ENCODE measurements at regions not wholly inside any gene's neighbourhood (a gene's known extent, or its start where the extent isn't known, plus 50 kb on each side); places are given as distances from the start of the nearest gene placed in this dataset.
A peak's percentile ranks its signal among the peaks of the same experiment; 100 is the strongest.
"Not testable (repeated sequence)": the region's sequence is repeated elsewhere in the genome, so short reads cannot be mapped to it uniquely, and the experiment has no call there.

- H3K4me1 ChIP-seq; FAIRE-seq; H3K4me2 ChIP-seq; ATAC-seq; H3K4me3 ChIP-seq; DNase-seq (ENCODE audit: low read depth in 1 of 2, low spot score in 1 of 2); CTCF ChIA-PET; H3K9me3 ChIP-seq; H3K27ac ChIP-seq; POLR2A ChIA-PET: not testable (repeated sequence)
These were observed 410.3 kb downstream of the OR4F29 start for GRCh38 chr1:41197-41596.

- DNase-seq (ENCODE audit: low read depth in 1 of 2, low spot score in 1 of 2); H3K27ac ChIP-seq; FAIRE-seq; ATAC-seq; H3K4me1 ChIP-seq; H3K4me3 ChIP-seq; POLR2A ChIA-PET; H3K4me2 ChIP-seq; CTCF ChIA-PET; H3K9me3 ChIP-seq: not testable (repeated sequence)
- no CpG with 5 or more reads among the region's 52 CpGs for WGBS (ENCODE audit: missing lambda C conversion rate)
These were observed 422.3 kb downstream of the OR4F29 start for GRCh38 chr1:29183-29582.

GRCh38 chr1:17298-17697, 434.2 kb downstream of the OR4F29 start:
- ATAC-seq, POLR2A ChIA-PET, FAIRE-seq: not testable (repeated sequence)

GRCh38 chr1:16025-16424, 435.5 kb downstream of the OR4F29 start:
- H3K4me1 ChIP-seq; H3K4me2 ChIP-seq; H3K4me3 ChIP-seq; H3K27ac ChIP-seq; CTCF ChIA-PET; H3K9me3 ChIP-seq; DNase-seq (ENCODE audit: low read depth in 1 of 2, low spot score in 1 of 2); FAIRE-seq; POLR2A ChIA-PET; ATAC-seq: not testable (repeated sequence)
- no CpG with 5 or more reads among the region's 6 CpGs for WGBS (ENCODE audit: missing lambda C conversion rate)

More at GRCh38 chr1:17298-17697, 434.2 kb downstream of the OR4F29 start:
- H3K27ac ChIP-seq; H3K4me3 ChIP-seq; H3K9me3 ChIP-seq; H3K4me2 ChIP-seq; CTCF ChIA-PET; DNase-seq (ENCODE audit: low read depth in 1 of 2, low spot score in 1 of 2); H3K4me1 ChIP-seq: not testable (repeated sequence)
- no CpG with 5 or more reads among the region's 12 CpGs for WGBS (ENCODE audit: missing lambda C conversion rate)

- DNase-seq (ENCODE audit: low read depth in 1 of 2, low spot score in 1 of 2); H3K27ac ChIP-seq; FAIRE-seq: not testable (repeated sequence)
These were observed 441.3 kb downstream of the OR4F29 start for GRCh38 chr1:9941-10717.

More at GRCh38 chr1:9941-10717, 441.3 kb downstream of the OR4F29 start:
- WGBS (ENCODE audit: missing lambda C conversion rate), result no CpG with 5 or more reads among the region's 37 CpGs
- H3K4me3 ChIP-seq, H3K4me1 ChIP-seq, H3K9me3 ChIP-seq, POLR2A ChIA-PET, H3K4me2 ChIP-seq, CTCF ChIA-PET: not testable (repeated sequence)
- peak; percentile 50 to 61; a peak in 4 of 6 replicates for ATAC-seq

Small RNAs in the stretch of these regions (small RNA-seq; reads per million reads assigned to genes)
- gene AL627309.7, result 0 reads per million in 6 experiments
- gene MIR6859-1, result 0 reads per million in 6 experiments
- 0 reads per million in 6 experiments for gene MIR6859-2
- 0 reads per million in 6 experiments for gene RNU6-1100P
